WTC11 (cell line): ENCODE measurements at regions not wholly inside any gene's neighbourhood (a gene's known extent, or its start where the extent isn't known, plus 50 kb on each side); places are given as distances from the start of the nearest gene placed in this dataset.

Experiments used
- AFF4 ChIP-seq: sonication (generic); formaldehyde crosslinking; IDR thresholded peaks from 2 replicates; pipeline ENCODE4 v1.8.1; 2023; ENCODE audit warnings: mild to moderate bottlenecking, missing genetic modification reagents, borderline replicate concordance
- E2F5 ChIP-seq: sonication (generic); formaldehyde crosslinking; IDR thresholded peaks from 2 replicates; pipeline ENCODE4 v1.8.1; 2022; ENCODE audit warnings: mild to moderate bottlenecking, moderate library complexity, missing genetic modification reagents
- ELF4 ChIP-seq: sonication (generic); formaldehyde crosslinking; IDR thresholded peaks from 2 replicates; pipeline ENCODE4 v1.8.1; 2022; ENCODE audit warnings: low read depth, mild to moderate bottlenecking, moderate library complexity, missing genetic modification reagents
- FOXP1 ChIP-seq: sonication (generic); formaldehyde crosslinking; IDR thresholded peaks from 2 replicates; pipeline ENCODE4 v1.8.0; 2022; ENCODE audit warnings: missing genetic modification reagents, mild to moderate bottlenecking, moderate library complexity, borderline replicate concordance
- ZNF232 ChIP-seq: sonication (generic); formaldehyde crosslinking; IDR thresholded peaks from 2 replicates; pipeline ENCODE4 v1.8.0; 2022; ENCODE audit warnings: mild to moderate bottlenecking, missing genetic modification reagents
- ZNF263 ChIP-seq: sonication (generic); formaldehyde crosslinking; IDR thresholded peaks from 2 replicates; pipeline ENCODE4 v1.8.1; 2022; ENCODE audit warnings: low read depth, mild to moderate bottlenecking, moderate library complexity, missing genetic modification reagents
- ZNF416 ChIP-seq: fragments of 250-450 bp; sonication (Bioruptor Pico); IDR thresholded peaks from 2 replicates; pipeline ENCODE4 v1.9.0; 2021; ENCODE audit warnings: mild to moderate bottlenecking, inconsistent platforms
- TF ChIP-seq, protein P1 (sequence below): fragments of 200-600 bp; IDR thresholded peaks from 2 replicates; pipeline ENCODE4 v1.8.0; 2022; ENCODE audit warnings: antibody characterized with exemption
- TF ChIP-seq, protein P2 (sequence below): sonication (generic); formaldehyde crosslinking; IDR thresholded peaks from 2 replicates; pipeline ENCODE4 v1.8.0; 2022; ENCODE audit warnings: mild to moderate bottlenecking, missing genetic modification reagents
- TF ChIP-seq, protein P3 (sequence below): sonication (generic); formaldehyde crosslinking; IDR thresholded peaks from 2 replicates; pipeline ENCODE4 v1.8.1; 2022; ENCODE audit warnings: low read depth, missing genetic modification reagents, borderline replicate concordance

DNA sequence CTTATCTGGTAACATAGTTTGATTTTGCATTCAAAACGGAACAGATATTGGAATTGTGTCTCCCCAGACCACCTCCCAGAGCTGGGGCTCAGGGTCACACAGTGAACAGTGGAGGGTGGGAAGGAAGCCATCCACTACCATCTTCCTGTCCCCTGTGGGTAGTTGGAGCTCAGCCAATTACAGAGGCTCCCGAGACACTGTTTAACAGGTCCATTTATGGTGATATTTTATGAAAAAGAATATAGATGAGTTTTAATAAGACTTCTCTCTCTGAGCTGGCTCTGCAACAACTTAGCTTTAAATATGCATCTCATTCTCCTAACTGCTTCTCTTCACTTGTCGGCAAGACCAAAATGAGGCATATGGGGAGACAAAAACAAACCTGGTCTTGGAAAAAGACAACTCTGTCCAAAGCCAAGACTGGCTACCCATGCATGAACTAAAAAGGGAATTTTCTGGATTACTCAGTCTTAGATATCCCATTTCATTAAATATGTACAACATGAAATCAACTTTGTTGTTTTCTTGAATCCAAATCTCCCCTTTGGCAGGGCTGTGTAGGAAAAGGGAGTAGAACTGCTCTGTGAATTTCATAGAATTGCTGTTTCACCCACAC, 83.8 kb upstream of the HOXC13 start:
- TF ChIP-seq, protein P1, sequence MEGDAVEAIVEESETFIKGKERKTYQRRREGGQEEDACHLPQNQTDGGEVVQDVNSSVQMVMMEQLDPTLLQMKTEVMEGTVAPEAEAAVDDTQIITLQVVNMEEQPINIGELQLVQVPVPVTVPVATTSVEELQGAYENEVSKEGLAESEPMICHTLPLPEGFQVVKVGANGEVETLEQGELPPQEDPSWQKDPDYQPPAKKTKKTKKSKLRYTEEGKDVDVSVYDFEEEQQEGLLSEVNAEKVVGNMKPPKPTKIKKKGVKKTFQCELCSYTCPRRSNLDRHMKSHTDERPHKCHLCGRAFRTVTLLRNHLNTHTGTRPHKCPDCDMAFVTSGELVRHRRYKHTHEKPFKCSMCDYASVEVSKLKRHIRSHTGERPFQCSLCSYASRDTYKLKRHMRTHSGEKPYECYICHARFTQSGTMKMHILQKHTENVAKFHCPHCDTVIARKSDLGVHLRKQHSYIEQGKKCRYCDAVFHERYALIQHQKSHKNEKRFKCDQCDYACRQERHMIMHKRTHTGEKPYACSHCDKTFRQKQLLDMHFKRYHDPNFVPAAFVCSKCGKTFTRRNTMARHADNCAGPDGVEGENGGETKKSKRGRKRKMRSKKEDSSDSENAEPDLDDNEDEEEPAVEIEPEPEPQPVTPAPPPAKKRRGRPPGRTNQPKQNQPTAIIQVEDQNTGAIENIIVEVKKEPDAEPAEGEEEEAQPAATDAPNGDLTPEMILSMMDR, result no peak
- TF ChIP-seq ZNF232 (CRISPR knock-in tag), result no peak
- TF ChIP-seq, protein P2, sequence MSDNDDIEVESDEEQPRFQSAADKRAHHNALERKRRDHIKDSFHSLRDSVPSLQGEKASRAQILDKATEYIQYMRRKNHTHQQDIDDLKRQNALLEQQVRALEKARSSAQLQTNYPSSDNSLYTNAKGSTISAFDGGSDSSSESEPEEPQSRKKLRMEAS, result no peak
- TF ChIP-seq, protein P3, sequence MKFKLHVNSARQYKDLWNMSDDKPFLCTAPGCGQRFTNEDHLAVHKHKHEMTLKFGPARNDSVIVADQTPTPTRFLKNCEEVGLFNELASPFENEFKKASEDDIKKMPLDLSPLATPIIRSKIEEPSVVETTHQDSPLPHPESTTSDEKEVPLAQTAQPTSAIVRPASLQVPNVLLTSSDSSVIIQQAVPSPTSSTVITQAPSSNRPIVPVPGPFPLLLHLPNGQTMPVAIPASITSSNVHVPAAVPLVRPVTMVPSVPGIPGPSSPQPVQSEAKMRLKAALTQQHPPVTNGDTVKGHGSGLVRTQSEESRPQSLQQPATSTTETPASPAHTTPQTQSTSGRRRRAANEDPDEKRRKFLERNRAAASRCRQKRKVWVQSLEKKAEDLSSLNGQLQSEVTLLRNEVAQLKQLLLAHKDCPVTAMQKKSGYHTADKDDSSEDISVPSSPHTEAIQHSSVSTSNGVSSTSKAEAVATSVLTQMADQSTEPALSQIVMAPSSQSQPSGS (CRISPR knock-in tag), result no peak
- TF ChIP-seq ZNF263 (CRISPR knock-in tag), result no peak
- no peak for TF ChIP-seq ELF4 (CRISPR knock-in tag)
- no peak for TF ChIP-seq ZNF416
- no peak for TF ChIP-seq AFF4 (CRISPR knock-in tag)
- TF ChIP-seq FOXP1, result no peak
- TF ChIP-seq E2F5, result no peak
